Upper lobe of left lung (tissue), 6 donors: ENCODE measurements at regions not wholly inside any gene's neighbourhood (a gene's known extent, or its start where the extent isn't known, plus 50 kb on each side); places are given as distances from the start of the nearest gene placed in this dataset.

Experiments
- ATAC-seq, 2 donors: fragments of 200-7000 bp; cut with Tn5 transposase; one replicate each; pipeline ENCODE4 v1.9.1; 2022; ENCODE audit warnings: mild to moderate bottlenecking in 2 of 2, moderate library complexity in 2 of 2; ENCODE audit not compliant: low FRiP score in 2 of 2
- DNase-seq, 2 donors: peaks; one replicate each; pipeline ENCODE4 v3.0.0-alpha.2; 2019 to 2020
- H3K27ac ChIP-seq, 4 donors: fragments of 200-600 bp; sonication (generic); one replicate each; pipeline ENCODE4 v1.5.1; 2016 to 2019
- H3K27me3 ChIP-seq, 4 donors: fragments of 200-600 bp; sonication (generic); one replicate each; pipeline ENCODE4 v1.5.1; 2017 to 2019
- H3K36me3 ChIP-seq, 4 donors: fragments of 200-600 bp; sonication (generic); one replicate each; pipeline ENCODE4 v1.5.1; 2016 to 2019
- H3K4me1 ChIP-seq, 4 donors: fragments of 200-600 bp; sonication (generic); one replicate each; pipeline ENCODE4 v1.5.1; 2018 to 2019
- H3K4me3 ChIP-seq, 4 donors: fragments of 200-600 bp; sonication (generic); one replicate each; pipeline ENCODE4 v1.5.1; 2017 to 2019; ENCODE audit warnings: mild to moderate bottlenecking in 2 of 4, moderate library complexity in 1 of 4
- H3K9me3 ChIP-seq, 4 donors: fragments of 200-600 bp; sonication (generic); one replicate each; pipeline ENCODE4 v1.5.1; 2018 to 2019
- CTCF ChIP-seq, 6 experiments: fragments of 450-650 bp in 4 of 6; fragments of 200-600 bp in 2 of 6; sonication (generic) in 2 of 6; IDR thresholded peaks; one replicate each; pipeline ENCODE4 v1.5.1; 2016 to 2019; ENCODE audit warnings: antibody characterized with exemption in 6 of 6
- EP300 ChIP-seq, 4 donors: sonication (generic); formaldehyde crosslinking; IDR thresholded peaks; one replicate each; pipeline ENCODE4 v1.5.1; 2017; ENCODE audit warnings: antibody characterized with exemption in 4 of 4, control low read depth in 2 of 4
- POLR2A ChIP-seq, 4 donors: fragments of 450-650 bp; IDR thresholded peaks; one replicate each; pipeline ENCODE4 v1.5.1; 2016 to 2017; ENCODE audit warnings: antibody characterized with exemption in 4 of 4, mild to moderate bottlenecking in 2 of 4
- POLR2AphosphoS5 ChIP-seq, 2 donors: sonication (generic); formaldehyde crosslinking; IDR thresholded peaks; one replicate each; pipeline ENCODE4 v1.5.1; 2017; ENCODE audit warnings: antibody characterized with exemption in 2 of 2
- WGBS, 2 donors: methylation state at CpG; one replicate each; pipeline ENCODE4 v1.1.5; 2017 to 2018; 5-methylcytosine and 5-hydroxymethylcytosine counted together
- donor health status: DM: no; HTN: no; CAD: no; lungs with moderate emphysema.
- donor health status: DM: no; HTN: yes; CAD: no; lungs with severe emphysema.

DNA sequence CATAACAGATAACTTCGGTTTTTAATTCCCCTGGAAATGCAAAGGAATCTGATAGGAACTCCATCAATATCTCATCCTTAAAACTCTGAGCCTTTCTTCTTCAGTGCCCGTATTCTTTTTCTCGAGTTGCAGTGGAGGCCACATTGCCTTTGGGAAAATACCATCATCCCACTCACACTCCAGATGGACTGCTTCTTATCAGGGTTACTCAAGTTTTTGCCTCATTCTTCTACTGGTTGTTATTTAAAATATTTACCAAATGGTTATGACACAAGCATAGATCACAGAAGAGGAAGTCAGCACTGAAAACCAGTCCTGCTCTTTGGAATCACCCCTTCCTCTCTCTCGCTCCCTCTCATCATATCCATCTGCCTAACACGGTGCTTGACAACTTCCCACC, 1020.5 kb upstream of the SLC10A2 start:
- WGBS, 2 donors: 75 to 76% methylated on average over 5 of the region's 5 CpGs
- ATAC-seq: no peak
- TF ChIP-seq POLR2A (IDR thresholded peaks at IDR 0.05) (no peak), CTCF (IDR thresholded peaks at IDR 0.05) (no peak), POLR2AphosphoS5 (IDR thresholded peaks at IDR 0.05) (no peak), EP300 (IDR thresholded peaks at IDR 0.05) (no peak)
- Histone ChIP-seq H3K4me3 (no peak overlapping the region), H3K27me3 (no peaks in the 10 kb centered on the region), H3K4me1 (no peaks in the 10 kb centered on the region), H3K36me3 (no peaks in the 10 kb centered on the region), H3K9me3 (peaks cover 0 to 5% (median 0%) of the 10 kb centered on the region in 4 donors), H3K27ac (no peak overlapping the region)
- DNase-seq: no peak

GRCh38 chr13:104086210-104086609, 1020.0 kb upstream of the SLC10A2 start:
- TF ChIP-seq CTCF (IDR thresholded peaks at IDR 0.05) (no peak), EP300 (IDR thresholded peaks at IDR 0.05) (no peak), POLR2A (IDR thresholded peaks at IDR 0.05) (no peak), POLR2AphosphoS5 (IDR thresholded peaks at IDR 0.05) (no peak)
- no peak overlapping the region for H3K4me3 ChIP-seq
- H3K27ac ChIP-seq: no peak overlapping the region
- WGBS, 2 donors: 65 to 71% methylated on average over 1 of the region's 1 CpG
- no peaks in the 10 kb centered on the region for H3K4me1 ChIP-seq
- H3K36me3 ChIP-seq: no peaks in the 10 kb centered on the region
- DNase-seq (no peak), ATAC-seq (no peak)
- no peaks in the 10 kb centered on the region for H3K27me3 ChIP-seq
- H3K9me3 ChIP-seq: peaks cover 0 to 5% (median 0%) of the 10 kb centered on the region in 4 donors

- Histone ChIP-seq H3K9me3 (peaks cover 0 to 5% (median 0%) of the 10 kb centered on the region in 4 donors), H3K36me3 (no peaks in the 10 kb centered on the region), H3K27ac (no peak overlapping the region), H3K4me1 (no peaks in the 10 kb centered on the region), H3K27me3 (no peaks in the 10 kb centered on the region), H3K4me3 (no peak overlapping the region)
- ATAC-seq (no peak), DNase-seq (no peak)
- no peak for TF ChIP-seq POLR2AphosphoS5 (IDR thresholded peaks at IDR 0.05)
- WGBS, 2 donors: 72 to 75% methylated on average over 4 of the region's 4 CpGs
Observed at GRCh38 chr13:104085611-104086010, 1019.4 kb upstream of the SLC10A2 start.

GRCh38 chr13:104074326-104074725, 1008.1 kb upstream of the SLC10A2 start:
- H3K9me3 ChIP-seq: peaks cover 0 to 2% (median 0%) of the 10 kb centered on the region in 4 donors
- no peak for TF ChIP-seq POLR2AphosphoS5 (IDR thresholded peaks at IDR 0.05)
- TF ChIP-seq CTCF (IDR thresholded peaks at IDR 0.05): no peak
- no peak for TF ChIP-seq POLR2A (IDR thresholded peaks at IDR 0.05)
- no peak for TF ChIP-seq EP300 (IDR thresholded peaks at IDR 0.05)

DNA sequence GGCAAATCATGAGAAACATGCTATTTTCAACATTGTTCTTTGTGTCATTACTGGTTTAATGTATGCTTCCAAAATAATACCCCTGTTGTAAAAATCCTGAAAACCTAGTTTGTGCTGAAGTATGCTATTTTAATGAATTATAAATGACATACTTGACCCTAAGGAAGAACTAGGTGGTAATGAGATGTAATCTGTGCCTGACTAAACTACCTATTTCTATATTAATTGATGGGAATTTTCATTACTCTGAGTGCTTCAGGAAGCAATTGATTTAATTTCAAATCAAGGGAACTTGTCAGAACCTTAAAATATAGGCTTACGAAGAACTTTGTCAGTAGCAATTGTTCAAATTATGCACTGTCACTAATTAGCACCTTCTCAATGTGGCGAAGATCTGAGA, 1005.6 kb upstream of the SLC10A2 start:
- DNase-seq: no peak
- no peaks in the 10 kb centered on the region for H3K4me1 ChIP-seq
- no peak for ATAC-seq
- H3K36me3 ChIP-seq: no peaks in the 10 kb centered on the region
- H3K27ac ChIP-seq: no peak overlapping the region
- no peak overlapping the region for H3K4me3 ChIP-seq
- WGBS, 2 donors: 95 to 98% methylated on average over 2 of the region's 2 CpGs
- H3K9me3 ChIP-seq: no peaks in the 10 kb centered on the region
- H3K27me3 ChIP-seq: no peaks in the 10 kb centered on the region
- TF ChIP-seq CTCF (IDR thresholded peaks at IDR 0.05) (no peak), POLR2AphosphoS5 (IDR thresholded peaks at IDR 0.05) (no peak), POLR2A (IDR thresholded peaks at IDR 0.05) (no peak), EP300 (IDR thresholded peaks at IDR 0.05) (no peak)

More at GRCh38 chr13:104074326-104074725, 1008.1 kb upstream of the SLC10A2 start:
- no peaks in the 10 kb centered on the region for H3K4me1 ChIP-seq
- no peak overlapping the region for H3K27ac ChIP-seq
- H3K36me3 ChIP-seq: no peaks in the 10 kb centered on the region
- 84 to 86% methylated on average over 2 of the region's 2 CpGs for WGBS, 2 donors
- H3K4me3 ChIP-seq: no peak overlapping the region
- no peak for ATAC-seq
- H3K27me3 ChIP-seq: no peaks in the 10 kb centered on the region
- DNase-seq: no peak
